SK-N-SH treated with all-trans-retinoic acid at 6 μM for 48 hours (cell line): ENCODE measurements at regions not wholly inside any gene's neighbourhood (a gene's known extent, or its start where the extent isn't known, plus 50 kb on each side); places are given as distances from the start of the nearest gene placed in this dataset.

Experiments used
- ATAC-seq: fragments of 200-7000 bp; cut with Tn5 transposase; 3 replicates; pipeline ENCODE4 v1.9.1; 2020; ENCODE audit warnings: mild to moderate bottlenecking, moderate library complexity
- ARNTL ChIP-seq: fragments of 450-650 bp; formaldehyde crosslinking; IDR thresholded peaks from 2 replicates; pipeline ENCODE4 v1.5.0; 2020; ENCODE audit warnings: low read depth, mild to moderate bottlenecking, moderate library complexity, borderline replicate concordance
- BACH2 ChIP-seq: fragments of 250-450 bp; sonication (Bioruptor Pico); IDR thresholded peaks from 2 replicates; pipeline ENCODE4 v1.9.0; 2021; ENCODE audit warnings: mild to moderate bottlenecking, borderline replicate concordance
- CREB5 ChIP-seq: fragments of 250-450 bp; sonication (Bioruptor Pico); IDR thresholded peaks from 2 replicates; pipeline ENCODE4 v1.5.1; 2020; ENCODE audit warnings: low read depth, mild to moderate bottlenecking, moderate library complexity
- CSDC2 ChIP-seq: fragments of 250-450 bp; sonication (Bioruptor Pico); IDR thresholded peaks from 2 replicates; pipeline ENCODE4 v1.5.0; 2020; ENCODE audit warnings: mild to moderate bottlenecking, moderate library complexity
- CSRNP3 ChIP-seq: fragments of 250-450 bp; sonication (Bioruptor Pico); IDR thresholded peaks from 2 replicates; pipeline ENCODE4 v1.5.1; 2021; ENCODE audit warnings: mild to moderate bottlenecking, moderate library complexity
- ESRRG ChIP-seq: fragments of 250-450 bp; sonication (Bioruptor Pico); IDR thresholded peaks from 2 replicates; pipeline ENCODE4 v1.6.1; 2021; ENCODE audit warnings: mild to moderate bottlenecking
- GLIS3 ChIP-seq: fragments of 250-450 bp; sonication (Bioruptor Pico); IDR thresholded peaks from 2 replicates; pipeline ENCODE4 v1.5.0; 2020; ENCODE audit warnings: mild to moderate bottlenecking, moderate library complexity
- ISL1 ChIP-seq: fragments of 250-450 bp; sonication (Bioruptor Pico); IDR thresholded peaks from 2 replicates; pipeline ENCODE4 v2.1.2; 2022; ENCODE audit warnings: mild to moderate bottlenecking, moderate library complexity
- OSR1 ChIP-seq: fragments of 250-450 bp; sonication (Bioruptor Pico); IDR thresholded peaks from 2 replicates; pipeline ENCODE4 v1.8.0; 2022; ENCODE audit warnings: moderate library complexity, mild to moderate bottlenecking, inconsistent platforms
- PATZ1 ChIP-seq: fragments of 250-450 bp; sonication (Bioruptor Pico); IDR thresholded peaks from 2 replicates; pipeline ENCODE4 v1.8.0; 2020; ENCODE audit warnings: mild to moderate bottlenecking, moderate library complexity, borderline replicate concordance
- POU6F1 ChIP-seq: fragments of 250-450 bp; sonication (Bioruptor Pico); IDR thresholded peaks from 2 replicates; pipeline ENCODE4 v1.8.0; 2021; ENCODE audit warnings: low read depth, mild to moderate bottlenecking, moderate library complexity, borderline replicate concordance
- PPARA ChIP-seq: fragments of 250-450 bp; sonication (Bioruptor Pico); IDR thresholded peaks from 2 replicates; pipeline ENCODE4 v1.5.0; 2020; ENCODE audit warnings: mild to moderate bottlenecking, borderline replicate concordance
- RARB ChIP-seq: fragments of 250-450 bp; sonication (Bioruptor Pico); IDR thresholded peaks from 2 replicates; pipeline ENCODE4 v1.8.0; 2021; ENCODE audit warnings: mild to moderate bottlenecking, moderate library complexity
- SNAI2 ChIP-seq: fragments of 250-450 bp; sonication (Bioruptor Pico); IDR thresholded peaks from 2 replicates; pipeline ENCODE4 v1.5.0; 2020; ENCODE audit warnings: mild to moderate bottlenecking, moderate library complexity
- TCF4 ChIP-seq: fragments of 250-450 bp; sonication (Bioruptor Pico); IDR thresholded peaks from 2 replicates; pipeline ENCODE4 v1.8.0; 2021; ENCODE audit warnings: mild to moderate bottlenecking, moderate library complexity, borderline replicate concordance
- TSHZ2 ChIP-seq: fragments of 250-450 bp; sonication (Bioruptor Pico); IDR thresholded peaks from 2 replicates; pipeline ENCODE4 v1.5.0; 2020; ENCODE audit warnings: mild to moderate bottlenecking, moderate library complexity
- ZFP3 ChIP-seq: fragments of 250-450 bp; sonication (Bioruptor Pico); IDR thresholded peaks from 2 replicates; pipeline ENCODE4 v1.5.0; 2020; ENCODE audit warnings: mild to moderate bottlenecking, moderate library complexity
- ZFP30 ChIP-seq: fragments of 450-650 bp; formaldehyde crosslinking; IDR thresholded peaks from 2 replicates; pipeline ENCODE4 v1.5.0; 2022; ENCODE audit warnings: mild to moderate bottlenecking, moderate library complexity
- ZNF565 ChIP-seq: fragments of 450-650 bp; formaldehyde crosslinking; conservative IDR thresholded peaks from 2 replicates; pipeline ENCODE4 v1.5.0; 2020; ENCODE audit warnings: low read depth, mild to moderate bottlenecking, moderate library complexity
- ZNF70 ChIP-seq: fragments of 450-650 bp; formaldehyde crosslinking; IDR thresholded peaks from 2 replicates; pipeline ENCODE4 v1.5.0; 2020; ENCODE audit warnings: mild to moderate bottlenecking, moderate library complexity
- ZNF8 ChIP-seq: fragments of 450-650 bp; formaldehyde crosslinking; IDR thresholded peaks from 2 replicates; pipeline ENCODE4 v1.5.0; 2020; ENCODE audit warnings: mild to moderate bottlenecking, moderate library complexity

- TF ChIP-seq TCF4 (CRISPR knock-in tag) (no peak), CSDC2 (no peak), ZNF565 (CRISPR knock-in tag) (no peak)
Measured at GRCh38 chr13:40215311-40215710, 451.1 kb downstream of the FOXO1 start (continued).

GRCh38 chr13:40215747-40216146, 450.7 kb downstream of the FOXO1 start:
- ATAC-seq, result no peak
- TF ChIP-seq ZFP30 (no peak), CSRNP3 (no peak), ISL1 (CRISPR knock-in tag) (no peak), ZFP3 (no peak), CSDC2 (no peak), TSHZ2 (CRISPR knock-in tag) (no peak), POU6F1 (CRISPR knock-in tag) (no peak), OSR1 (CRISPR knock-in tag) (no peak), TCF4 (CRISPR knock-in tag) (no peak), ZNF565 (CRISPR knock-in tag) (no peak), PATZ1 (no peak), ZNF70 (CRISPR knock-in tag) (no peak), PPARA (CRISPR knock-in tag) (no peak), RARB (CRISPR knock-in tag) (no peak), ARNTL (CRISPR knock-in tag) (no peak), SNAI2 (CRISPR knock-in tag) (no peak)

- TF ChIP-seq ESRRG (CRISPR knock-in tag) (no peak), SNAI2 (CRISPR knock-in tag) (no peak), ZNF70 (CRISPR knock-in tag) (no peak), CREB5 (CRISPR knock-in tag) (no peak), TSHZ2 (CRISPR knock-in tag) (no peak), GLIS3 (CRISPR knock-in tag) (no peak), ZNF565 (CRISPR knock-in tag) (no peak), ISL1 (CRISPR knock-in tag) (no peak), BACH2 (CRISPR knock-in tag) (no peak), ZFP3 (no peak), RARB (CRISPR knock-in tag) (no peak), ZNF8 (no peak)
- ATAC-seq, result no peak
Measured at GRCh38 chr13:40217675-40218074, 448.8 kb downstream of the FOXO1 start.
